Heart left ventricle (tissue), 13 donors: ENCODE measurements at regions not wholly inside any gene's neighbourhood (a gene's known extent, or its start where the extent isn't known, plus 50 kb on each side); places are given as distances from the start of the nearest gene placed in this dataset.

Source experiments
- CTCF ChIP-seq, 12 donors: fragments of 200-600 bp; sonication (generic) in 4 of 12; IDR thresholded peaks; one replicate each; pipeline versions ENCODE4 v1.5.0 to v1.8.0; 2018 to 2022; ENCODE audit warnings: antibody characterized with exemption in 12 of 12, mild to moderate bottlenecking in 5 of 12
- POLR2A ChIP-seq, 2 donors: fragments of 450-650 bp; IDR thresholded peaks; one replicate each; pipeline ENCODE4 v1.6.1; 2017; ENCODE audit warnings: antibody characterized with exemption in 2 of 2, mild to moderate bottlenecking in 2 of 2, moderate library complexity in 2 of 2
- donor health status: ischemic (EF 13 %, LVEDD 7.1; RV severe dilation, severe dysfunction).
- donor health status: DM: no; HTN: yes; CAD: no.
- donor health status: DM: no; HTN: no; CAD: no.
- donor health status: ischemic (EF 25% LVEDD 6.9; RV normal size, moderate dysfunction).
- donor health status: ischemic (EF 25% LVEDD 5.7; RV mildly dilated, moderate dysfunction).
- donor health status: ischemic (EF 35%, LVEDD 5.7; RV mildly dilated, moderate dysfunction).
- donor health status: nonischemic (EF 11% LVEDD 7.7; RV severe dilation, severe dysfunction).
- donor health status: DM: yes; HTN: yes; CAD: no.
- donor health status: PGD.
- donor health status: ischemic (EF 29% LVEDD 5.4; RV normal size, mild dysfunction).
- donor health status: nonischemic (EF 23%, LVEDD 6.1; RV moderate dilation, normal function).

GRCh38 chr2:129189617-129190319 lies 789.7 kb upstream of the RAB6C start:
- TF ChIP-seq CTCF (IDR thresholded peaks at IDR 0.05) (no peak), POLR2A (IDR thresholded peaks at IDR 0.05) (no peak)
